ENCODE measurements at regions not wholly inside any gene's neighbourhood (a gene's known extent, or its start where the extent isn't known, plus 50 kb on each side); places are given as distances from the start of the nearest gene placed in this dataset.

DNA sequence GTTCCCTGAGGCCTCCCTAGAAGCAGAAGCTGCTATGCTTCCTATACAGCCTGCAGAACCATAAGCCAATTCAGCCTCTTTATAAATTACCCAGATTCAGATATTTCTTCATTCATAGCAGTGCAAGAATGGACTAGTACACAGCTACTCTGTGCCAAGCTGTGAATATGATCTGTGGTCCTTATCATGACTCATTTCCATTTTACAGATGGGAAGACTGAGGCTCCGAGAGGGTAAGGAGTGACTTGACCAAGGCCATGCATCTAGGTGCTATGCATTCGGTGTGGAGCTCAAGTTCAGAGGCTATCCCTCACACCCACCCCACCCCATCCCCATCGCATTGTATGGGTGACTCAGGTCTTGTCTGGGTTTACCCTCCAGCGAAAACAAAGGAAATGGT lies 52.3 kb upstream of the DISP3 start:
- H3K27ac Mint-ChIP-seq = no peak overlapping the region
- H3K4me1 Mint-ChIP-seq = no peaks in the 10 kb centered on the region
- peaks cover under 1 to 9% (median 6%) of the 10 kb centered on the region in 3 donors for H3K27me3 Mint-ChIP-seq (ENCODE audit: low read depth in 3 of 3)
- H3K9me3 ChIP-seq (replicated peaks in 1 of 2; ENCODE audit: control insufficient read depth in 1 of 2, insufficient read depth in 1 of 2, low read length in 2 of 2) = no peaks in the 10 kb centered on the region
- H3K79me2 ChIP-seq (ENCODE audit: insufficient read depth, low read length) = no peaks in the 10 kb centered on the region
- H3K4me3 Mint-ChIP-seq = no peak overlapping the region
- no peak overlapping the region for H2AFZ ChIP-seq (ENCODE audit: insufficient read depth, low read depth, low read length, poor library complexity, severe bottlenecking)
- no peaks in the 10 kb centered on the region for H4K20me1 ChIP-seq (ENCODE audit: insufficient read depth, low read length)
- no peaks in the 10 kb centered on the region for H3K36me3 Mint-ChIP-seq
- H3K4me1 ChIP-seq (ENCODE audit: control insufficient read depth in 1 of 2, insufficient read depth in 2 of 2, low read length in 2 of 2) = no peaks in the 10 kb centered on the region
- no CpG with 5 or more reads among the region's 4 CpGs for WGBS (ENCODE audit: insufficient coverage)
- no peak for DNase-seq
- no peaks in the 10 kb centered on the region for H3K27me3 ChIP-seq (ENCODE audit: control insufficient read depth in 2 of 2, insufficient read depth in 2 of 2, low read length in 2 of 2)
- H3K9me3 Mint-ChIP-seq = no peaks in the 10 kb centered on the region
- H3K27ac ChIP-seq (ENCODE audit: low read depth in 1 of 2, low read length in 2 of 2) = no peak overlapping the region
- no peak overlapping the region for H3K4me2 ChIP-seq (replicated peaks; ENCODE audit: extremely low read depth, low read length, poor library complexity, severe bottlenecking)
- H3K4me3 ChIP-seq (replicated peaks in 1 of 3; ENCODE audit: low read depth in 2 of 3, low read length in 3 of 3) = no peak overlapping the region
- TF ChIP-seq, protein P1, sequence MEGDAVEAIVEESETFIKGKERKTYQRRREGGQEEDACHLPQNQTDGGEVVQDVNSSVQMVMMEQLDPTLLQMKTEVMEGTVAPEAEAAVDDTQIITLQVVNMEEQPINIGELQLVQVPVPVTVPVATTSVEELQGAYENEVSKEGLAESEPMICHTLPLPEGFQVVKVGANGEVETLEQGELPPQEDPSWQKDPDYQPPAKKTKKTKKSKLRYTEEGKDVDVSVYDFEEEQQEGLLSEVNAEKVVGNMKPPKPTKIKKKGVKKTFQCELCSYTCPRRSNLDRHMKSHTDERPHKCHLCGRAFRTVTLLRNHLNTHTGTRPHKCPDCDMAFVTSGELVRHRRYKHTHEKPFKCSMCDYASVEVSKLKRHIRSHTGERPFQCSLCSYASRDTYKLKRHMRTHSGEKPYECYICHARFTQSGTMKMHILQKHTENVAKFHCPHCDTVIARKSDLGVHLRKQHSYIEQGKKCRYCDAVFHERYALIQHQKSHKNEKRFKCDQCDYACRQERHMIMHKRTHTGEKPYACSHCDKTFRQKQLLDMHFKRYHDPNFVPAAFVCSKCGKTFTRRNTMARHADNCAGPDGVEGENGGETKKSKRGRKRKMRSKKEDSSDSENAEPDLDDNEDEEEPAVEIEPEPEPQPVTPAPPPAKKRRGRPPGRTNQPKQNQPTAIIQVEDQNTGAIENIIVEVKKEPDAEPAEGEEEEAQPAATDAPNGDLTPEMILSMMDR (IDR thresholded peaks at IDR 0.05) = no peak
- no peak overlapping the region for H3K9ac ChIP-seq (ENCODE audit: insufficient read depth, low read length, poor library complexity, severe bottlenecking)
- no peaks in the 10 kb centered on the region for H3K36me3 ChIP-seq (replicated peaks in 1 of 2; ENCODE audit: control insufficient read depth in 1 of 2, insufficient read depth in 2 of 2, low read length in 2 of 2)
- intact Hi-C loops (cut with micrococcal nuclease) = no loop called here

DNA sequence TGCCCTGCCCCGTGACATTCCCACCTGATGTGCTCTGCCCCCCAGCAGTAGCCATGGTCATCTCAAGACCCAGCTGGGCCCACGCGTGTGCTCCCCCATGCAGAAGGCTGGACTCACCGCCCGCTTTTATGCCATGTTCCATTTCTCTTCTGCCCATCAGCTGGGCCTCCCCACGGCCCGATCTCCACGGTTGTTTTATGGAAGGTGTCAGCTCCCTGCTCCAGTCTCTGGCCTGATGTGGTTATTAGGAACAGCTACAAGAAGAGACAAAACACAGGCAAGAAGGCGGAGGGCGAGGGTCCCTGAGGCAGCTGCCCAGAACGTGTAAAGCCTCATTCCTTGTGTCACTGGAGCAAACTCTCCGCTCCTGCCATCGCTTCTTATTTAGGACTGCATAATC lies 50.2 kb upstream of the DISP3 start:
- Mint-ChIP-seq H3K36me3 (no peaks in the 10 kb centered on the region), H3K9me3 (no peaks in the 10 kb centered on the region), H3K27me3 (ENCODE audit: low read depth in 3 of 3) (peaks cover 2 to 10% (median 6%) of the 10 kb centered on the region in 3 donors), H3K27ac (no peak overlapping the region), H3K4me1 (no peaks in the 10 kb centered on the region), H3K4me3 (no peak overlapping the region)
- H3K4me3 ChIP-seq (replicated peaks in 1 of 3; ENCODE audit: low read depth in 2 of 3, low read length in 3 of 3) = no peak overlapping the region
- H3K9ac ChIP-seq (ENCODE audit: insufficient read depth, low read length, poor library complexity, severe bottlenecking) = no peak overlapping the region
- no peaks in the 10 kb centered on the region for H4K20me1 ChIP-seq (ENCODE audit: insufficient read depth, low read length)
- H3K27me3 ChIP-seq (ENCODE audit: control insufficient read depth in 2 of 2, insufficient read depth in 2 of 2, low read length in 2 of 2) = no peaks in the 10 kb centered on the region
- no peaks in the 10 kb centered on the region for H3K36me3 ChIP-seq (replicated peaks in 1 of 2; ENCODE audit: control insufficient read depth in 1 of 2, insufficient read depth in 2 of 2, low read length in 2 of 2)
- intact Hi-C loops (cut with micrococcal nuclease) = no loop called here
- DNase-seq = no peak
- TF ChIP-seq, protein P1 (IDR thresholded peaks at IDR 0.05) = no peak
- no peak overlapping the region for H3K27ac ChIP-seq (ENCODE audit: low read depth in 1 of 2, low read length in 2 of 2)
- 88% methylated on average over 8 of the region's 13 CpGs for WGBS (ENCODE audit: insufficient coverage)
- no peaks in the 10 kb centered on the region for H3K4me1 ChIP-seq (ENCODE audit: control insufficient read depth in 1 of 2, insufficient read depth in 2 of 2, low read length in 2 of 2)
- H3K9me3 ChIP-seq (replicated peaks in 1 of 2; ENCODE audit: control insufficient read depth in 1 of 2, insufficient read depth in 1 of 2, low read length in 2 of 2) = no peaks in the 10 kb centered on the region
- H2AFZ ChIP-seq (ENCODE audit: insufficient read depth, low read depth, low read length, poor library complexity, severe bottlenecking) = no peak overlapping the region
- no peaks in the 10 kb centered on the region for H3K79me2 ChIP-seq (ENCODE audit: insufficient read depth, low read length)
- H3K4me2 ChIP-seq (replicated peaks; ENCODE audit: extremely low read depth, low read length, poor library complexity, severe bottlenecking) = no peak overlapping the region

All from CD14-positive monocyte (primary cell).